ENCODE measurements at regions not wholly inside any gene's neighbourhood (a gene's known extent, or its start where the extent isn't known, plus 50 kb on each side); places are given as distances from the start of the nearest gene placed in this dataset.

DNA sequence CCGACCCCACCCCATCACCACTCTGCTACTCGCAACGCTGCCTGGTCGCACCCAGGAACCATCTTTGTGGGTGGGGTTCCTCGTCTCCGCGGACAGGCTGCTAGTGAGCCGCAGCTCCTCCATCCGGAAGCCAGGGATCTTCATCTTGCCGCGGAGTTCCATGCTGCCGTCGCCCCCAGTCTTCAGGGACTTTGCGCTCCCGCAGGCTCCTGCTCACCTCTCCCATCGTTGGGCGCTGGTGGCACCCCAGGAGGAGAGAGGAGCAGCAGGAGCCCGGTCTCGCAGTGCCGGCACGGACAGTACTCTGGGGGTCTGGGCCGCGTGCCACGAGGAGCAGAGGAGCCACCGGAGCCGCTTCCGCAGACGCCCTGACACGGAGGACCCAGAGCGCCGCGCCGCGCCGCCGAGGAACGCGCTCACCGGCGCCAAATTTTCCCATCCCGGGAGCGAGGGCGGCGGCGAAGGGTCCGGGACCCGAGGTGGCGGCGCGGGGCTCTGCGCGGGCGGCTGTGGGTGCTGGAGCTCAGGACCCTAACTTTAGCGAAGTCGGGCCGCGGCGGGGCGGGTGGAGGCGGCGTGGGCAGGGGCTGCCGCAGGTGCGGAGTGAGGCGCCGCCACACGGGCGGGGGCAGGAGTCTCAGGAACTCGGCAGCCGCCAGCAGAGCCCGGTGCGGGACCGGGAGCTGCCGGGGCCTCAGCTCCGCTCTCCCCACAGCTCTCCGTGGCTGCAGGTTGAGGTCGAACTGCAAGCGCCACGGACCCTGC, 750.1 kb upstream of the SORCS1 start:
- DNase-seq (ENCODE audit: low spot score) = no peak

DNA sequence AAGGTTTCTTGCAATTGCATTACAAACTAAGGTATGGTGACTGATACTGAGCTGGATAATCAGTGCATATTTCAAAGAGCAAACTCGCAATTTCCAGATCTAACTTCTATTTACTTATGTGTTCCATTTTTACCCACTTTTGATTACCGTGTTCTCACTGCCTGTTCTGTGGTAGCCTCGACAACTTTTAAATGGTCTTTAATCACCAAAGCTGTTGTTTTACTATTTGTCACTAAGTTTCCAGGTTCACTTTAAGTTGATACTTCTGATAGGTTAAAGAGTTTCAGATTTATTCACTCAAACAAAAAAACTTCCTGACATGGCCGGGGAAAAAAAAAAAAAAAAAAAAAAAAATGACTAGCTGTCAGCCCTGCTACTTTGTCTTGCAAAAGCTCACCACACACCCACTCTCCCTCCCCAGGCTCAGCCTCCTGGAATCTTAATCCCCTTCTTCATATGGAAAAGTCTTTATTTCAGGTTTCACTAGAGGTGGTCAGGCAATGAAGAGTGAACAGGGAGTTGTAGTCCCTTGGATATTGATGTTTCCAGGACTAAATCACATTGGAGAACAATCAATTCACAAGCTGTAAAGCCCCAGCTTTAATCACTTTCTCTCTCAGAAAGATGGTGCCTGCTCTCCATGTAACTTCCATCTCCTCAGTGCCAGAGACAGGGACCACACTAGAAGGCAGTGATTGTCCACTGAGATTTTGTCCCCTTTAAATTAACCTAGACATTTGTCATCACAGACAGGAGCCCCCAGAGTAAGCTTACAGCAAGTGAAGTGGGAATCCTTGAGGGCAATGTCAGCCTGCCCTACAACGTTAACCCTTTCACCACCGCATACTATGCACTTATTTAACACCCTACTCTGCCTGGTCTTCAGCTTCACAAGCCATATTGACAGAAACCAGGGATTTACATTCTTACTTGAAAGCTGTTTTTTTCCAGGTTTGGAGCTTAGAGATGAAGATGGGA, 749.1 kb upstream of the SORCS1 start:
- no peak for DNase-seq (ENCODE audit: low spot score)

DNA sequence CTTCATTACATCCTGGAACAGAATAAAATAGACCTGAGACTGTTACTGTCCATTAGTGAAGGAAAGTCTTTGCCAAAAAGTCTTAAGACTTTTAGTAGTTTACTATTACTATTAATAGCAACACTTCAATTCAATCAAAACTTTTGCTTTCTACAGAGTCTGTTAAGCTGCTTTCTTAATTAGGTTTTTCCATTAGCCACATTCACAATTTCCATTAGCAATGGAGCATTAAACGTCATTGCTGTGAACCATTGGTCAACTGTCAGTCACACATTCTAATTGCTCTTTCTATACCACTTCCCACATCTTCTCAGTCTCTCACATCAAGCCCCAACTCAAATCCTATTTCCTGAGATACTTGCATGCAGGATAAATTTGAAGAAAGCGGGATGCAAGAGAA, 736.6 kb upstream of the SORCS1 start:
- DNase-seq (ENCODE audit: low spot score) = no peak

DNA sequence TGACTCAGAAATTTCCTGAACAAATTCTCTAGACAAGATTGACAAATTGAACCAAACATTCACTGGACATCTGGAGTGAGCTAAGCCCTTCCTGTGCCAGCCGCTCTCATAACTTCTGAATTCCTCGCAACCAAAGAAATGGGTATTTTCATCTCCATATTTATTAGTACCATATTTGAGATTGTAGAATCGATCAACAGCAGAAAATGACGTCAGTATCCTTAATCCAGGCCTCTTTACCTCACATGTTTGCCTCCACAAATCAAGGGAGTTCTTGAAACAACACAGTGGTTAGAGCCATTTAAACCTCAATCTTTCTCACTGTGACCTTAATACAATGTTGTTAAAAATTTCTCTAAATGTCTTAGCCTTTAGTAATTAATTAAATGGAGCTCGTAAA, 735.6 kb upstream of the SORCS1 start:
- no peak for DNase-seq (ENCODE audit: low spot score)

DNA sequence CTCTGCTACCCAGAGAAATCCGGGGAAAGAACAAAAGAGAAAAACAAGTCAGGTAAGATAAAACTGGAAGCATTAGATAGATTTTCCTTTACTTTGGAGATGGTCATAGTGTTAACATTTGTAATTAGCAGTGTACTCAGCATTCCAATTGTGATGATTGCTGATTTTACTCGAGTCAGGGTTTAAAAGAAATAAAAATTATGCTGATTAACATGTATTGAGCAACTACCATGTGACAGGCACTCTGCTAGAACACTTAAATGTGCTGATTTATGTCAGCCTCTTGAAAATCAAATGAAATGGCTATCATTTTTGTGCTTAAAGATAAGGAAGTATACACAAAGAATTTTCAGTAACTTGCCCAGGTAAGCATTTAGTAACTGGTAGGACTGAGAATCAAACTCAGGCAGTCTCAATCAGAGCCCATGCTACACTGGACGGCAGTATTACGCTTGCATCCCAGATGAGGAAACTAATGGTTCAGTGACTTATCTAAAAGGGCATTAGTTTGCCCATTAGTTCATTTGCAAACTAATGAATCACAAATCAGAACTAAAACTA, 735.1 kb upstream of the SORCS1 start:
- DNase-seq (ENCODE audit: low spot score) = no peak

DNA sequence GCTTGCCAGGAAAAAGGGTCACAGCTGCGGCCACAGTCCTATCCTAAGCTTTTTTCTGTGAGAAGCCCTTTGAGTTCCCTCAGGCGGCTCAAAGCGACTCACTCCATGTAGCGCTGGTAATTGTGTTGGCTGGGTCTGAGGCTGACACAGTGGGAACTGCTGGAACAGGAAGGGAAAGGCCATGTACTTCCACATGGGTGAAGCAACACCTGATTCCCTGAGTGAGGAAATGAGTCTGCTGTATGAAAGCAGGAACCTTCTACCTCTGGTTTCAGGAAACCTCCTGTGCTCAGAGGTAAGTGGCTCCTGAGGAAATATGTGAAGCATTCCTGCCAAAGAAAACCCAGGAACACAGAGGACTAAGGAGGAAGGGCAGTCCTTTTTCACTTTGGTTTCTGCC, 734.6 kb upstream of the SORCS1 start:
- no peak for DNase-seq (ENCODE audit: low spot score)

DNA sequence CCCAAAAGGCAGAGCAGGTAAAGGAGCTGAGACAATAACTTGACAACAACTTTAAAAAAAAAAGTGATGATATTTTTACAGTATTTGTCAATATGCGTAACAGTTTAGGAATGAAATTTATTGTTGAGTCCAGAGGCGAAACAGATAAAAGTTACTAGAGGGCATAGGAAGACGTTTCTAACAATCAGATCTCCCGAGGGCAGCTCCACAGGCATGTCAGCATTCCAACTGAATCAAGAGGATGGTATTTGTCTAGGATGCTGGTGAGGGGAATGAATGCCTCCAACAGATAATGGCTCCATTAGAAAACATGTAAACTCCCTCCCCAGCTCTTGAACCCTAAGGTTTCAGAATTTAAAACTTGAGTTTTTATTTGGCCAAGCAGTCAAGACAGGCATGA, 733.9 kb upstream of the SORCS1 start:
- no peak for DNase-seq (ENCODE audit: low spot score)

DNA sequence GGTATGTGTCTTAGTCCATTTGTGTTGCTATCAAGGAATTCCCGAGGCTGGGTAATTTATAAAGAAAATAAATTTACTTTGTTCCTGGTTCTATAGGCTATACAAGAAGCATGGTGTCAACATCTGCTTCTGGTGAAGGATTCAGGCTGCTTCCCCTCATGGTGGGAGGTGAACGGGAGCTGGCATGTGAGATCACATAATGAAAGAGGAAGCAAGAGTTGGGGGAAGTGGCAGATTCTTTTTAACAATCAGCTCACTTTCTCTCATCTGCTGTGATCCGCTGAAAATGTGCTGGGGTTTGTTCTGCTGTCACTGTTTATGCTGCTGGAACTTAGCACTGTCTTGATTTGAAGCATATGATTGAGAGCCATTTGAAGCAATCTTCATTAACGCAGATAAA, 730.0 kb upstream of the SORCS1 start:
- DNase-seq (ENCODE audit: low spot score) = no peak

DNA sequence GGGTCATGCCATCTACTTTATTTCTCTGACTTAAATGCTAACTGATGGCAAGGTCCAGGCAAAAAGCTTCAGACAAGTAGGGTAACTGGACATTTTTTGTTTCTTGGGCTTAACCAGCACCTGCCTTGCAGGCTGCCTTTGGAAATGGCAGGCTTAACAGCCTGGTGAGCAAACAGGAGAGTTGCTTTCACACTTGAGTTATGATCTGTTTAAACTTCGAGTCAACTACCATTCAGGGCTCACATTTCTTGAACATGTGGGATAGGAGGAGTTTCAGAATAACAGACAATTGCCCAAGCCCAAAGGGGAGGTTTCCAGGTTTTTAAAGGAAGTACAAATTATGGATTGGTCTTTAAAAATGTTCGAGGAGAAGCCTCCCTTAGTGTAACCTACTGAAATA, 724.6 kb upstream of the SORCS1 start:
- no peak for DNase-seq (ENCODE audit: low spot score)

DNA sequence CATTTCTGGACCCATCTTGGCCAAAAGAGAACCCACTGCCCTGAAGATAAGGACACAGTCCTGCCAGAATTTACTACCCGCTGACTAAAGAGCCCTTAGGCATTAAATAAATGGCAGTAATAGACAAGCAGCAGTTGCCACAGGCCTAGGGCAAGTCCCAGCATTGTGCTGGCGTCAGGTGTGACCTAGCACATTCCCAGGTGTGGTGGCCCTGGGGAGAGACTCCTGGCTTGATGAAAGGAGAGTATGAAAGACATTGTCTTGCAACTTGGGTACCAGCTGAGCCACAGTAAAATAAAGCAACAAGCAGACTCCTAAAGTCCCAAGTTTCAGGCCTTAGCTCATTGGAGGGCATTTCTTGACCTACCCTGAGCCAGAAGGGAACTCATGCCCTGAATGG, 715.7 kb upstream of the SORCS1 start:
- no peak for DNase-seq (ENCODE audit: low spot score)

DNA sequence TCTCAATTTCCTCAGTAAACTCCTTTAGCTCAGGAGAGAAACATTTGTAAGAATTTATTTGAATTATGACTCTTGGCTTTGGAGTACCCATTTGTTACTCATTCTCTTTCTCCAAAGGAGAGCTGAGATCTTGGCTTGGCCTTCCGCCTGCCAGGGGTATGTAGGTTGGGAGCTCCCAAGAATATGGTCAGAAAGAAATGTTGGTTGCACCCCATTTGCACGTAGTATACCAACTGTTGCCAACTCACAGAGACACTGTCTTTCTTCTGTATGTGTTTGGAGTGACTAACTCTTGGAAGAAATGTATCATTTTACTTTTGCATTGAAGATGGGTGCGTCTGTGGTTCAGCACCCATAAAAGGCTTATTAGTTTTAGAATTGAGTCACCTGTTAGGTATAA, 708.5 kb upstream of the SORCS1 start:
- DNase-seq (ENCODE audit: low spot score) = no peak

DNA sequence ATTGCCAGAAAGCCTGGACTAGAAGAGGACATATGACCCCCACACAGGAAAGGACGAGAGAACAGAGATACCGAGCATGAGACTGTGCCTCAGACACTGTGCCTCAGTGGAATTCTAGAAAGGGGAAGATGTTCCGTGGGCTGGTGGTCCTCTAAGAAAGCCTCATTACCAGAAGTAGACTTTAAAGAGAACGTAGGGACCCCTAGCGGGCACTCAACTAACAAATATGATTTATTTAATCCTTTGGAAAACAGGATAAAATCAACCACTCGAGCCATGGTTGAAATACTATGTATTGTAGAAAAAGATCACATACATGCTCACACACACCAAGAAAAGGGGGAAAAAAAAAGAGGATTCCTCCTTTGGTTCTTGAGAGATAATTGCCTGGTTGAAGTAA, 701.2 kb upstream of the SORCS1 start:
- no peak for DNase-seq (ENCODE audit: low spot score)

DNA sequence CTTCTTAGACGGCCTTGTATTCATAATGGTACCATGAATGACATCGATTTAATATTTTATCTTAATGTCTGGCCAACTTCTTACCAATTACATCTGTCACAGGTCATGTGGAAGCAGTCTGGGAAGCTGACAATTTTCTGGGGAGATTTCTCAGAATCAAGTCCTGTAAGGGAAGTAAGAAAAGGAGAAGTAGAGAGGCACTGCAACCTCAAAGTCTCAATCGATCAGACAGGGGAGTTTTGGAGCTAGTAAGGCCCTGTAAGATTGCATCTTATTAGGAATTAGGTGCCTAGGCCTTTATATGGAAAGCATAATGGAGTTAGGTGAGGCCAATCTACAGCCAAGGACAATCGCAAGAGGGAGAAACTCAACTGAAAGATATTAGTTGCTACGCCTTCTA, 694.6 kb upstream of the SORCS1 start:
- DNase-seq (ENCODE audit: low spot score) = no peak

DNA sequence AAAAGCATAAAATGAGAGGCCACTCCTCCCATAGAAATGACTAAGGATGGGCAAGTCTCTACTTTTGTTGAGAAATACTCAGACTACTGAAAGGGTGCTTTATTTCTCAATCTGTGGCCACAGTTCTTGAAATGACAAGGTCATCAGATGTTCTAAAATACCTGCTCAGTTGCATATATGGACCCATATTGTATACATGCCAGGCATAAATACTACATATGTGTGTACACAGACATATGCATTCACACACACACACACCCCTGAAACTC, 691.5 kb upstream of the SORCS1 start:
- DNase-seq (ENCODE audit: low spot score) = no peak

DNA sequence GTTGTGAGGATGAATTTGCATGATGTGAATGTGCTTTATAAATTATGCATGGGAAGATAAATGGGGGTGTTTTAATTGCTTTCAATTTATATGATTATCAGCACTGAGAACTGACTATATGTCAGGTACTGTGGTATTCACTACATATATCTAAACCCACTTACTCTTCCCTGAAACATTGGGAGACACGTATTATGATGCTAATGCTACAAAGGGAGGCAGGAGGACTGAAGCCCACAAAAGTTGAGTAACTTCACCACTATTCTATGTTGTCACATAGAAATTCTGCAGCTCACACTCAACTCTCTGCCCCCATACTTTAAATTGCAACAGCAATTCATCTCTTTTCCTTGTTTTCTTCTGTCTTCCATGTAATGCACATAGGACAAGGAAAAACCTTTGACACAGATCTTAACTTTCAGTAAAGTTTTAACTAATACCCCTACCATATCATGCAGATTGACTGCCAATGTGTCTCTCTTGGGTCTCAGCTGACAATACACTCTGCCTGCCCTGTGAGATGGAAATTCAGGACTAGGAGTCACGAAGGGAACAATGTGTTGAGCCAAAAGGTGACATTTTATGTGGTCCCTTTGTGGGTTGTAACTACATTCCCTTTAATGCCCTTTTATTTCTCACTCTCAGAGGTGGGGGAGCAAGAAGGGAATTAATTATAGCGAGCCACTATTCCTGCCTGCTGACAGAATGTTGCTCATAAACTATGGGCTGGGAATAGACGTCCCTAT, 691.0 kb upstream of the SORCS1 start:
- DNase-seq (ENCODE audit: low spot score) = no peak

DNA sequence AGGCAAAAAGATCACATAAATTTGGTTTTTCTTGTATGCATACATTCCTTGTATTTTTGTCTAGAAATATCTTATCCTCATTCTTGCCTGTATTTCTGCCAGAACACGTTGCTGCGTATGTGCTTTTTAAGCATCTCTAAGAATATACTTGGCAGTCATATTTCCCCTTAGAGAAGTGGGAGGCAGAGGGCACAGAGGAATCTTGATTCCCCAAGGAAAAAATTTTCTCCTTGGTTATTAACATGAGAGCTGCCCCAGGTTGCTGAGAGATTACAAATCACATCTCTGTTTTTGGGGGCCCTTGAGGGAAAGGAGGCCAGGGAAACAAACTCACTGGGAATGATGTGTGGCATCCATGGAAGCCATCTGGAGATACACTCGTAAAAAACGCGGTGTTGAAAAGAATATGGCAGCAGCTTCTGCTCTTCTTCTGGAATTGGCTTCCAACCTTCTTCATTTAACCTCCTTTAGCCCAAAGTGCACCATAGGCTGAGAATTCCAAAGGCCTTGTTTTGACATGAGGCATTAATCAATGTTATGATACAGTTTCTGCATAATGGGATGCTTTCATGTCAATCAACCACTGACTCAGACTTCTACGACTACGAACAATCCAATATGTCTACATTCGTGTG, 684.3 kb upstream of the SORCS1 start:
- DNase-seq (ENCODE audit: low spot score) = no peak

DNA sequence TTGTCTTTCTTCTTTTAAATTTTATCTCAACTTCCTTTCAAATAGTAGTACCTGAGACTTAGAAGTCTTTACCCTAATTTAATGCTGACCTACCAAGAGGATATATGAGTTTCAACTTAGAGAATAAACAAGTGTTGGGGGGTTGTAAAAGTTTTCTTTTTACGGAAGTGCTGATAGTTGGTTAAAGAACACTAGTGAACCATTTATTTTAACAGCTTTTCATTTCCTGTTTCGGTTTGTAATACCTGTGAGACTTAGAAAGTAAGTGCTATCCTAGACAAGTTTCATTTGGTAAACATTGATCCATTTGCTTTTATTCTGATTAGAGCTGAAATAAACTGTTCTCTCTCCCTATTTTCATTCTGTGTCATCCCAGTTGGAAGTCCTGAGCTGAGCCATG, 683.1 kb upstream of the SORCS1 start:
- DNase-seq (ENCODE audit: low spot score) = no peak

DNA sequence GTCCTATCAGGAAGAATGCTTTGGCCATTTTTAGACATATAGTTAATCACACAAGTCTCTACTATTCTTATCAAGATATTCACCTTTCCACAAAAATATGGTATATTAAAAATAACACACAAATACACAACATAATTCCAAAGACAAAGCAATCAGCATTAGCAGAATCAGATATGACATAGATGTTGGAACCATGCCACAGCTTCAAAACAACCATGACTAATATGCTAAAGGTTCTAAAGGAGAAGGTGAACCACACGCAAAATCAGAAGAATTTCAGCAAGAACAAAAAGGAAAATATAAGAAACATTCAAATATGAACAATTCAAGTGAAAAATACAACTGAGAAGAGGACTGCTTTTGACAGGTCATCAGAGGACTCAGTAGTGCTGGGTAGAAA, 670.2 kb upstream of the SORCS1 start:
- no peak for DNase-seq (ENCODE audit: low spot score)

DNA sequence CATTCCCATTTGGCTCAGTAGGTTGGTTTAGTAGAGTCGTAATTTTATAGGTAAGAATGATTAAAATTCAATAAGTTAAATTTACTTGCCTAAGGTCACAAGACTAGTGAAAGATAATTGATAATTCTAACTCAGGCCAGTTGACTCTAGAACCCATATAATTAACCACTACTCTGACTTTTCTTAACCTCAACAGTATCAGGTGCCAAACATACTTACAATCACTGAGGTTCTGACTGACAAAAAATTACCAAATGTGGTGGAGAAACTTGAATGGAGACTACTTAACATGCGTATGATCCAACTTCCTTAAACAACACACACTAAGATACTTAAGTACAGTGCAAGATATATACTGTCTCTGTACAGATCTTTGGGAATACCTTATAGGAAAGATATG, 667.3 kb upstream of the SORCS1 start:
- DNase-seq (ENCODE audit: low spot score) = no peak

DNA sequence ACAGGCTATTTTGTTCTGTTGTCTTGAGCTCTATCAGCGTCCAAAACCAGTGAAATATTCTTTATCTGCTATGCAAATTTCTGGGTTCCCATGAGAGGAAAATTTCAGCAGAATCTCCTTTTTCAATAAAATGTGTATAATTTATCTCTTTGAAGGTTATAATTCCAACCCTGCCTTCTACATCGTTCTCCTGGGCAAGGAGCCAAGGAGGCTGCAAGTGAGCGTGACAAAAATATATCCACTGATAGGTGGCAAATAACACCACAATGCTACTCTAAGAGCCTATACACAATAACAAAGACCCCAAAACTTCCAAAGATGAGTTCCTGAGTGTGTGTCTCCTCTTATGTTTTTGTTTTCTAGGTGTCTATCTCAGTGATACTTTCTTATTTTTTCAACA, 664.7 kb upstream of the SORCS1 start:
- DNase-seq (ENCODE audit: low spot score) = no peak

DNA sequence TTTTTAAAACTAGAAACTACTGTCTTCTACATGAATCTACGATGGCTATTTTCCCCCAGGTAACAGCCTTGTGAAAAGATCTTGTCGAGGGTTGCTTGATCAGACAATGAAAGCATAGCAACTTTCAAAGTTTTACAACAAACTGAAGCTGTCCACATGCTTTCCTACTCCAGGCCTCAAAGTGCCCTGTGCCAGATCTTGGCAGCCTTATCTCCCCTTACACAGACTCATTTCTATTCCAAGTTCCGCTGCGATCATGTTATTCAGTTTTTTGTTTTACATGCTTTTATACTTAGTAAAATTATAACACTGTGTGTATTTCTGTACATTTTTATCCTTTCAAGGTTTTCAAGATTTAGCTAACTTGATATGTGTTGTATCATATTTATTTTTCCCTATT, 661.7 kb upstream of the SORCS1 start:
- no peak for DNase-seq (ENCODE audit: low spot score)

DNA sequence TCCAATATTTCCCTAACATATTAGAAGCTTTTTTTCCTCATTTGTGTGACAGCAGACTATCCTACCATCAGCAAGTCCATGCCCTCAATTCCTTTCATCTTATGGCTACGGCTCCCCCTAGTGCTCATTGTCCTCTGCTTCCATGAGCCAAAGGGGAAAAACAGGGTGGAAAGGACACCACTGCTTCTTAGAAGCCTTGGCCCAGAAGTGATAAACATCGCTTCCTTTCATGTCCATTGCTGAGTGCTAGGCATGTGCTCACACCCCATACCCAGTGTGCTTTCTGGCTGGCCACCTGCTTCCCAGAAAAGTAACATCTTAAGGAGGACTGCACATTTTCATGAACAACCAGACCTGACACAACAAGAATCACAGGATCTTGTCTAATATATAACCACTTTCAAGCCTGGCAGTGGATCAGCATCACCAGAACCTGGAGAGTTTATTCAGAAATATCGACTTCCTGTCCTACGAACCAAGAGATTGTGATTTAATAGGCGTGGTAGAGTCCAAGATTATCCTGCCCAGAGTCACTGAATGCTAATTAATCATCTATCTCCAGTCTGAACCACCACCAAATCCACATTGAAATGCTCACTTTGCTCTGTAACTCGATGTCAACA, 650.5 kb upstream of the SORCS1 start:
- no peak for DNase-seq (ENCODE audit: low spot score)

All from left forelimb (tissue), 1 donor.